ENCODE measurements at regions not wholly inside any gene's neighbourhood (a gene's known extent, or its start where the extent isn't known, plus 50 kb on each side); places are given as distances from the start of the nearest gene placed in this dataset.

- DNase-seq (ENCODE audit: low read depth), result no peak
- TF ChIP-seq CTCF (conservative IDR thresholded peaks at IDR 0.05; ENCODE audit: low read depth, low read length), result no peak
- H3K4me3 ChIP-seq (ENCODE audit: low read length), result no peak overlapping the region
Measured at GRCh38 chr11:39910087-39910486, 1549.4 kb downstream of the LRRC4C start.

- DNase-seq (ENCODE audit: low read depth), result no peak
- no peak for TF ChIP-seq CTCF (conservative IDR thresholded peaks at IDR 0.05; ENCODE audit: low read depth, low read length)
- H3K4me3 ChIP-seq (ENCODE audit: low read length), result no peak overlapping the region
Measured at GRCh38 chr11:39860931-39861330, 1598.5 kb downstream of the LRRC4C start.

GRCh38 chr11:39817241-39817640 is 1642.2 kb downstream of the LRRC4C start:
- H3K4me3 ChIP-seq (ENCODE audit: low read length), result no peak overlapping the region
- no peak for DNase-seq (ENCODE audit: low read depth)
- TF ChIP-seq CTCF (conservative IDR thresholded peaks at IDR 0.05; ENCODE audit: low read depth, low read length), result no peak

- no peak for DNase-seq (ENCODE audit: low read depth)
- H3K4me3 ChIP-seq (ENCODE audit: low read length), result no peak overlapping the region
- no peak for TF ChIP-seq CTCF (conservative IDR thresholded peaks at IDR 0.05; ENCODE audit: low read depth, low read length)
Measured at GRCh38 chr11:39810358-39810757, 1649.1 kb downstream of the LRRC4C start.

GRCh38 chr11:39809833-39810232 is 1649.6 kb downstream of the LRRC4C start:
- DNase-seq (ENCODE audit: low read depth), result no peak
- no peak for TF ChIP-seq CTCF (conservative IDR thresholded peaks at IDR 0.05; ENCODE audit: low read depth, low read length)
- no peak overlapping the region for H3K4me3 ChIP-seq (ENCODE audit: low read length)

- no peak for TF ChIP-seq CTCF (conservative IDR thresholded peaks at IDR 0.05; ENCODE audit: low read depth, low read length)
- H3K4me3 ChIP-seq (ENCODE audit: low read length), result no peak overlapping the region
- no peak for DNase-seq (ENCODE audit: low read depth)
Measured at GRCh38 chr11:39807904-39808303, 1651.5 kb downstream of the LRRC4C start.

- TF ChIP-seq CTCF (conservative IDR thresholded peaks at IDR 0.05; ENCODE audit: low read depth, low read length), result no peak
- no peak overlapping the region for H3K4me3 ChIP-seq (ENCODE audit: low read length)
- DNase-seq (ENCODE audit: low read depth), result no peak
Measured at GRCh38 chr11:39806652-39807051, 1652.8 kb downstream of the LRRC4C start.

All from retinal pigment epithelial cell (primary cell).